Body of pancreas (tissue), 4 donors: ENCODE measurements at regions not wholly inside any gene's neighbourhood (a gene's known extent, or its start where the extent isn't known, plus 50 kb on each side); places are given as distances from the start of the nearest gene placed in this dataset.

ENCODE experiments used
- POLR2A ChIP-seq, 3 donors: fragments of 450-650 bp; IDR thresholded peaks; one replicate each; pipeline ENCODE4 v1.6.1; 2016; ENCODE audit warnings: antibody characterized with exemption in 3 of 3, mild to moderate bottlenecking in 2 of 3
- TF ChIP-seq, protein P1 (sequence below), 7 experiments: fragments of 450-650 bp in 4 of 7; fragments of 200-600 bp in 3 of 7; sonication (generic) in 3 of 7; IDR thresholded peaks; one replicate each; pipeline ENCODE4 v1.5.1; 2016 to 2019; ENCODE audit warnings: antibody characterized with exemption in 7 of 7

- no peak for TF ChIP-seq POLR2A (IDR thresholded peaks at IDR 0.05)
- TF ChIP-seq, protein P1, sequence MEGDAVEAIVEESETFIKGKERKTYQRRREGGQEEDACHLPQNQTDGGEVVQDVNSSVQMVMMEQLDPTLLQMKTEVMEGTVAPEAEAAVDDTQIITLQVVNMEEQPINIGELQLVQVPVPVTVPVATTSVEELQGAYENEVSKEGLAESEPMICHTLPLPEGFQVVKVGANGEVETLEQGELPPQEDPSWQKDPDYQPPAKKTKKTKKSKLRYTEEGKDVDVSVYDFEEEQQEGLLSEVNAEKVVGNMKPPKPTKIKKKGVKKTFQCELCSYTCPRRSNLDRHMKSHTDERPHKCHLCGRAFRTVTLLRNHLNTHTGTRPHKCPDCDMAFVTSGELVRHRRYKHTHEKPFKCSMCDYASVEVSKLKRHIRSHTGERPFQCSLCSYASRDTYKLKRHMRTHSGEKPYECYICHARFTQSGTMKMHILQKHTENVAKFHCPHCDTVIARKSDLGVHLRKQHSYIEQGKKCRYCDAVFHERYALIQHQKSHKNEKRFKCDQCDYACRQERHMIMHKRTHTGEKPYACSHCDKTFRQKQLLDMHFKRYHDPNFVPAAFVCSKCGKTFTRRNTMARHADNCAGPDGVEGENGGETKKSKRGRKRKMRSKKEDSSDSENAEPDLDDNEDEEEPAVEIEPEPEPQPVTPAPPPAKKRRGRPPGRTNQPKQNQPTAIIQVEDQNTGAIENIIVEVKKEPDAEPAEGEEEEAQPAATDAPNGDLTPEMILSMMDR (IDR thresholded peaks at IDR 0.05), result no peak
Observed at GRCh38 chr6:140401761-140402160, 1027.3 kb upstream of the CITED2 start.
